H1 (cell line): ENCODE measurements at regions not wholly inside any gene's neighbourhood (a gene's known extent, or its start where the extent isn't known, plus 50 kb on each side); places are given as distances from the start of the nearest gene placed in this dataset.

Experiments
- BACH1 ChIP-seq: IDR thresholded peaks from 2 replicates; pipeline ENCODE4 v1.6.1; 2012; ENCODE audit warnings: low read length, improper control_type of control experiment
- CTCF ChIP-seq, 3 experiments: IDR thresholded peaks; 1 replicate in 2 of 3; 2 replicates in 1 of 3; pipeline versions ENCODE4 v1.5.1 to v1.6.1; 2011; ENCODE audit warnings: low read length in 3 of 3, mild to moderate bottlenecking in 3 of 3, inconsistent platforms in 2 of 3, low read depth in 1 of 3, moderate library complexity in 1 of 3; ENCODE audit not compliant: insufficient read depth in 1 of 3; ENCODE audit errors: control extremely low read depth in 1 of 3
- EZH2 ChIP-seq: fragments of 200-600 bp; sonication (generic); IDR thresholded peaks from 2 replicates; pipeline ENCODE4 v1.7.1; 2012; ENCODE audit warnings: low read depth, mild to moderate bottlenecking, moderate library complexity, low read length, inconsistent platforms; ENCODE audit not compliant: severe bottlenecking
- HDAC6 ChIP-seq: IDR thresholded peaks from one replicate; pipeline ENCODE4 v1.7.1; 2012; ENCODE audit warnings: low read depth, mild to moderate bottlenecking, inconsistent platforms, low read length, moderate library complexity
- POLR2A ChIP-seq, 2 experiments: IDR thresholded peaks; 1 replicate in 1 of 2; 2 replicates in 1 of 2; pipeline ENCODE4 v1.6.1; 2011; ENCODE audit warnings: low read depth in 2 of 2, low read length in 2 of 2, mild to moderate bottlenecking in 2 of 2; ENCODE audit errors: control extremely low read depth in 1 of 2

DNA sequence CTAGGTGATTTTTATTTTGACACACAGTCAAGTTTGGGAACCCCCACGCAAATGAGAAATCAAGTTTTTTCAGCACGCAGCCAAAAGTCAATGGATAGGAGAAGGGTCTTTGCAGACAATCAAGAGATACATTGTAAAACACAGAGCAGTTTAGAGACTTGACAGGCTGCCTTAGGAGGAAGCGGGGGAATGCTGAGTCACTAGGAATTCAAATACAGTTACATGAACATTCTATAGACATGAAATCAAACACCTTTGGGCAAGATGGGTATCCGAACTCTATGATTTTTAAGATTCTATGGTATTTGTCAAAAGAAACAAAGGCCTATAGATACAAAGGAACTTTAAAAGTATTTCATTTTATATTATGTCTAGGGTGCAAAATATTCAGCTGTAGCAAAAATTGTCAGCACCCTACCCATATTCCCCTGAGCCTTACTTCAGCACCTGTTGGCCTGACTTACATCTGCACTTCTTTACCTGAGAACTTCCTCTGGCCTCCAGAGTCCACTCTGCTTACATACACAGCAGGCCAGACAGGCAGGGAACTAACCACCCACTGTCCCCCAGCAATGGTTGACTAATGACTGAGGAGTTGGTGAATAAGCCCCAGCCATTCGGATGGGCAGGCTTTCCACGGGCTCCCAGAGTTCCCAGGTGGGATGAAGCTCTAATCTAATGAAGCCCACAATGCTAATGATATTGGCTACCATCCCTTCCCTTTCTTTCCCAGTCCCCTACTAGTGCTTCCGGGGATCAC lies 289.3 kb upstream of the RORA start:
- TF ChIP-seq HDAC6 (no peak), POLR2A (IDR thresholded peaks at IDR 0.05; ENCODE audit: control extremely low read depth in 1 of 2, low read depth in 2 of 2, low read length in 2 of 2) (no peak), BACH1 (no peak), CTCF (IDR thresholded peaks at IDR 0.05; ENCODE audit: control extremely low read depth in 1 of 3, insufficient read depth in 1 of 3, low read depth in 1 of 3, low read length in 3 of 3) (no peak), EZH2 (no peak)
